ENCODE measurements at regions not wholly inside any gene's neighbourhood (a gene's known extent, or its start where the extent isn't known, plus 50 kb on each side); places are given as distances from the start of the nearest gene placed in this dataset.

DNA sequence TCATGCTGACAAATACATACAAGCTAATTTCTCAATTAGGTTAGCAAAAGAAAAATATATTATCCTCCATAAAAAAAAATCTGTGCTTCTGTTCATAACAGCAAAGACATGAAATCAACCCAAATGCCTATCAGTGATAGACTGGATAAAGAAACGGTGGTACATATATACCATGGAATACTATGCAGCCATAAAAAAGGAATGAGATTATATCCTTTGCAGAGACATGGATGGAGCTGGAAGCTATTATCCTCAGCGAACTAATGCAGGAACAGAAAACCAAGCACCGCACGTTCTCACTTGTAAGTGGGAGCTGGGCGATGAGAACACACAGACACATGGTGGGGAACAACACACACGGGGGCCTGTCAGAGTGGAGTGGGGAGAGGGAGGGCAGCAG is 84.0 kb upstream of the PALMD start:
- TF ChIP-seq, protein P1, sequence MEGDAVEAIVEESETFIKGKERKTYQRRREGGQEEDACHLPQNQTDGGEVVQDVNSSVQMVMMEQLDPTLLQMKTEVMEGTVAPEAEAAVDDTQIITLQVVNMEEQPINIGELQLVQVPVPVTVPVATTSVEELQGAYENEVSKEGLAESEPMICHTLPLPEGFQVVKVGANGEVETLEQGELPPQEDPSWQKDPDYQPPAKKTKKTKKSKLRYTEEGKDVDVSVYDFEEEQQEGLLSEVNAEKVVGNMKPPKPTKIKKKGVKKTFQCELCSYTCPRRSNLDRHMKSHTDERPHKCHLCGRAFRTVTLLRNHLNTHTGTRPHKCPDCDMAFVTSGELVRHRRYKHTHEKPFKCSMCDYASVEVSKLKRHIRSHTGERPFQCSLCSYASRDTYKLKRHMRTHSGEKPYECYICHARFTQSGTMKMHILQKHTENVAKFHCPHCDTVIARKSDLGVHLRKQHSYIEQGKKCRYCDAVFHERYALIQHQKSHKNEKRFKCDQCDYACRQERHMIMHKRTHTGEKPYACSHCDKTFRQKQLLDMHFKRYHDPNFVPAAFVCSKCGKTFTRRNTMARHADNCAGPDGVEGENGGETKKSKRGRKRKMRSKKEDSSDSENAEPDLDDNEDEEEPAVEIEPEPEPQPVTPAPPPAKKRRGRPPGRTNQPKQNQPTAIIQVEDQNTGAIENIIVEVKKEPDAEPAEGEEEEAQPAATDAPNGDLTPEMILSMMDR (IDR thresholded peaks at IDR 0.05): no peak
- no peak for TF ChIP-seq POLR2A (IDR thresholded peaks at IDR 0.05)
